ENCODE measurements at regions not wholly inside any gene's neighbourhood (a gene's known extent, or its start where the extent isn't known, plus 50 kb on each side); places are given as distances from the start of the nearest gene placed in this dataset.

DNA sequence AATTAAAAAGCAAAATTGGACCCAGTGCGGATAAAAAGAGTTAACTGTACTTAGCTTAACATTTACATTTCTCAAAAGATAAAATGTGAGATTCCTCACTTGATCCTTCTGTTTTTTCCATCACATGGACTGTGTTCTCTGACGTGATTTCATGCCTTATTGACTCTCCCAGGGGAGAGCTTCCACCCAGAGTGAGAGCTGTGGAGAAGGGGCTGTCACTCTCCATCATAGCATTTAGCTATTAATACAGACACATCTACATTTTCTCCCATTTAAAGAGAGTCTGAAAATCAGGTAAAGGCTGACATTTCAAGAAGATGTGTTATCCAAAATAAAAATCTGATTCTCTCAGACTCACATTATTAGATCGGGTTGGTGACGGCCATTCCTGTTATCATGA, 493.8 kb downstream of the FBXO15 start:
- Histone ChIP-seq H3K27me3 (no peaks in the 10 kb centered on the region), H3K4me3 (no peak overlapping the region), H3K36me3 (no peaks in the 10 kb centered on the region), H3K4me1 (no peaks in the 10 kb centered on the region), H3K27ac (no peak overlapping the region), H3K9me3 (no peaks in the 10 kb centered on the region)
- TF ChIP-seq POLR2A (IDR thresholded peaks at IDR 0.05) (no peak), POLR2AphosphoS5 (IDR thresholded peaks at IDR 0.05; ENCODE audit: insufficient read depth in 1 of 2, low read depth in 1 of 2) (no peak)
- TF ChIP-seq, protein P1, sequence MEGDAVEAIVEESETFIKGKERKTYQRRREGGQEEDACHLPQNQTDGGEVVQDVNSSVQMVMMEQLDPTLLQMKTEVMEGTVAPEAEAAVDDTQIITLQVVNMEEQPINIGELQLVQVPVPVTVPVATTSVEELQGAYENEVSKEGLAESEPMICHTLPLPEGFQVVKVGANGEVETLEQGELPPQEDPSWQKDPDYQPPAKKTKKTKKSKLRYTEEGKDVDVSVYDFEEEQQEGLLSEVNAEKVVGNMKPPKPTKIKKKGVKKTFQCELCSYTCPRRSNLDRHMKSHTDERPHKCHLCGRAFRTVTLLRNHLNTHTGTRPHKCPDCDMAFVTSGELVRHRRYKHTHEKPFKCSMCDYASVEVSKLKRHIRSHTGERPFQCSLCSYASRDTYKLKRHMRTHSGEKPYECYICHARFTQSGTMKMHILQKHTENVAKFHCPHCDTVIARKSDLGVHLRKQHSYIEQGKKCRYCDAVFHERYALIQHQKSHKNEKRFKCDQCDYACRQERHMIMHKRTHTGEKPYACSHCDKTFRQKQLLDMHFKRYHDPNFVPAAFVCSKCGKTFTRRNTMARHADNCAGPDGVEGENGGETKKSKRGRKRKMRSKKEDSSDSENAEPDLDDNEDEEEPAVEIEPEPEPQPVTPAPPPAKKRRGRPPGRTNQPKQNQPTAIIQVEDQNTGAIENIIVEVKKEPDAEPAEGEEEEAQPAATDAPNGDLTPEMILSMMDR (IDR thresholded peaks at IDR 0.05), result no peak
- intact Hi-C loops (cut with DNase I), result no loop called here
- no peak for DNase-seq (ENCODE audit: extremely low spot score in 2 of 2)

DNA sequence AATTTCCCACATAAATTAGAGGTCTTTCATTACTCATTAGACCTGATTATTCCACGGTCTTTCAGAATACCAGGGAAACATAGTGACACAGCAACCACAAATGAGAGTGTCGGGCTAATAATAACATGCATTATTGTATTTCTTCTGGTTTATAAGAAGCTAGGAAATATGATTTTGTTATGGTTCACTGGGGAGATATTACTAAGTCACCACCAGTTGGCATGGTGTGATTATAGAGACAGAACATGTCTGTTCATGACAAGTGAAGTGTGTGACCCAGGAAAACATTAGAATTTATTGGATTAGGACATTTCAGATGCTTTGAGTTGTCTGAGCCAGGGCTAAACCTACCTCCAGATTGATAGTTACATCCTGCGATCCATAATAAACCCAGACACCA, 494.4 kb downstream of the FBXO15 start:
- no peaks in the 10 kb centered on the region for H3K36me3 ChIP-seq
- H3K27me3 ChIP-seq, result no peaks in the 10 kb centered on the region
- intact Hi-C loops (cut with DNase I), result no loop called here
- TF ChIP-seq, protein P1 (IDR thresholded peaks at IDR 0.05), result no peak
- TF ChIP-seq POLR2AphosphoS5 (IDR thresholded peaks at IDR 0.05; ENCODE audit: insufficient read depth in 1 of 2, low read depth in 1 of 2), result no peak
- TF ChIP-seq POLR2A (IDR thresholded peaks at IDR 0.05), result no peak
- DNase-seq (ENCODE audit: extremely low spot score in 2 of 2), result no peak
- H3K27ac ChIP-seq, result no peak overlapping the region
- H3K9me3 ChIP-seq, result no peaks in the 10 kb centered on the region
- no peak overlapping the region for H3K4me3 ChIP-seq
- H3K4me1 ChIP-seq, result no peaks in the 10 kb centered on the region

DNA sequence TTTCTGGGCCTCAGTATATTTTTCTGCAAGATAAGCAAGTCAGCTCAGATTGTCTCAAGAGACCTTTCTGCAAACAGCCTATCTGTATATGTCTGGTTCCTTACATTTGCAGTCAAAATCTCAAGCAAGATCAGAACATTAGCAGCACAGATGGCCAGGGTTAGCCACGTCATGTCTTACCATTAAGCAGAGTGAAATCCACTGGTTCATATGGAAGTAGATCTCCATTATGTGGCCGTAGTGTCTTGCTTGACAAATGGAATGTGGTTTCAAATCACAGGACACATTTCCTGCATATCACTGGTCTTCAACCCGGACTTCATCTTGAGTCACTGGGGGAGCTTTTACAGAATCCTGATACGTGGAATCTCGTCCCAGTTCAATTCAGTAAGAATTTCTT, 500.2 kb downstream of the FBXO15 start:
- peaks cover 11% of the 10 kb centered on the region for H3K4me1 ChIP-seq
- H3K9me3 ChIP-seq, result no peaks in the 10 kb centered on the region
- no peak overlapping the region for H3K27ac ChIP-seq
- no peak overlapping the region for H3K4me3 ChIP-seq
- TF ChIP-seq POLR2A (IDR thresholded peaks at IDR 0.05) (no peak), POLR2AphosphoS5 (IDR thresholded peaks at IDR 0.05; ENCODE audit: insufficient read depth in 1 of 2, low read depth in 1 of 2) (no peak)
- TF ChIP-seq, protein P1 (IDR thresholded peaks at IDR 0.05), result no peak
- H3K27me3 ChIP-seq, result no peaks in the 10 kb centered on the region
- no peak for DNase-seq (ENCODE audit: extremely low spot score in 2 of 2)
- no peaks in the 10 kb centered on the region for H3K36me3 ChIP-seq
- intact Hi-C loops (cut with DNase I), result no loop called here

- Histone ChIP-seq H3K4me3 (no peak overlapping the region), H3K4me1 (peaks cover 11% of the 10 kb centered on the region), H3K27ac (no peak overlapping the region), H3K36me3 (no peaks in the 10 kb centered on the region), H3K27me3 (no peaks in the 10 kb centered on the region), H3K9me3 (no peaks in the 10 kb centered on the region)
- intact Hi-C loops (cut with DNase I), result no loop called here
- DNase-seq (ENCODE audit: extremely low spot score in 2 of 2), result no peak
- TF ChIP-seq, protein P1 (IDR thresholded peaks at IDR 0.05), result no peak
- TF ChIP-seq POLR2AphosphoS5 (IDR thresholded peaks at IDR 0.05; ENCODE audit: insufficient read depth in 1 of 2, low read depth in 1 of 2) (no peak), POLR2A (IDR thresholded peaks at IDR 0.05) (no peak)
Measured at GRCh38 chr18:73646772-73647171, 500.9 kb downstream of the FBXO15 start.

- H3K9me3 ChIP-seq, result no peaks in the 10 kb centered on the region
- H3K4me3 ChIP-seq, result no peak overlapping the region
- DNase-seq (ENCODE audit: extremely low spot score in 2 of 2), result no peak
- no peak for TF ChIP-seq POLR2A (IDR thresholded peaks at IDR 0.05)
- TF ChIP-seq, protein P1 (IDR thresholded peaks at IDR 0.05), result no peak
- no peak for TF ChIP-seq POLR2AphosphoS5 (IDR thresholded peaks at IDR 0.05; ENCODE audit: insufficient read depth in 1 of 2, low read depth in 1 of 2)
- no peak overlapping the region for H3K27ac ChIP-seq
- intact Hi-C loops (cut with DNase I), result no loop called here
- no peaks in the 10 kb centered on the region for H3K27me3 ChIP-seq
- H3K4me1 ChIP-seq, result peaks cover 11% of the 10 kb centered on the region
- no peaks in the 10 kb centered on the region for H3K36me3 ChIP-seq
Measured at GRCh38 chr18:73646196-73646595, 501.4 kb downstream of the FBXO15 start.

All from vagina (tissue), 2 donors.